ENCODE measurements at regions not wholly inside any gene's neighbourhood (a gene's known extent, or its start where the extent isn't known, plus 50 kb on each side); places are given as distances from the start of the nearest gene placed in this dataset.

DNA sequence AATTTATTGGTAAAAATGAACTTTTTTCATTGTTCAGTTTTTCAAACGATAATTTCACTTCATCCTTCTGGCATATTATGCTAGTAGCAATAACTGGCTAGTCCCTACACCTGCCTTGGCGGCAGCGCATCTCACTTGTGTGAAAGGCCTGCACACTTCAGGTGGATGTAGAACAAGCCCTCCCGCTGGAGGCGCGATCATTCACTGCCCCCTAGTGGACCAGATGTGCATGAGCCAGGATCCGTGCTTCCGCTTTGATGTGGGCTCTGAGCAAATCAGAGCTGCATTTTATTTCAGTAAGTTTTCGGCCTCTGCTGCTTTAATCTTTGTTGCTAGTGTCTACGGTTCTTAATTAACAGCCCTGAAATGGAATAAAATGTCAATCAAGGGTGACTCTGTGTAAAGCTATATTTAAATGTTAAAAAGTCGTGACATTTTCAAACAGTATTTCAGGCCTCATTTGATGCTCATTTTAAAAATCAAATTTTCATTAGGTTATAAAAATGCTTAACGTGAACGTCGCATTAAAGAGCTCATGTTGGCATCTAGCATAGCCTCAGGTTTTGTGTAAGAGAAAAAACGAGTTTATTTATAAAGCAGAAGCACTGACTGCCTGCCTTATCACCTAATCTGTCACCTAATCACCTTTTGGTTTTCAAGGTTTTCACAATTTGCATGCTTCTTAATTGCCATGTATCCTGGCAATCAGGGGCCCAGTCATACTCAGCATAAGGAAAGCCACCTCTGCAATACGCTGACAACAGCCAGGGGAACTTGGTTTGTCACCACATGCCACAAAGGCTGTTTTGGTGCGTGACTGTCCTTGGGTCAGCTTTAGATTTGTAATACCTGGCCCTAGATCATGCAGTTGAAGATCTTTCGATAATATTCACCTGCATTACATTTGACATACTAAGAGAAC lies 112.2 kb downstream of the TEX26 start:
- TF ChIP-seq, protein P1, sequence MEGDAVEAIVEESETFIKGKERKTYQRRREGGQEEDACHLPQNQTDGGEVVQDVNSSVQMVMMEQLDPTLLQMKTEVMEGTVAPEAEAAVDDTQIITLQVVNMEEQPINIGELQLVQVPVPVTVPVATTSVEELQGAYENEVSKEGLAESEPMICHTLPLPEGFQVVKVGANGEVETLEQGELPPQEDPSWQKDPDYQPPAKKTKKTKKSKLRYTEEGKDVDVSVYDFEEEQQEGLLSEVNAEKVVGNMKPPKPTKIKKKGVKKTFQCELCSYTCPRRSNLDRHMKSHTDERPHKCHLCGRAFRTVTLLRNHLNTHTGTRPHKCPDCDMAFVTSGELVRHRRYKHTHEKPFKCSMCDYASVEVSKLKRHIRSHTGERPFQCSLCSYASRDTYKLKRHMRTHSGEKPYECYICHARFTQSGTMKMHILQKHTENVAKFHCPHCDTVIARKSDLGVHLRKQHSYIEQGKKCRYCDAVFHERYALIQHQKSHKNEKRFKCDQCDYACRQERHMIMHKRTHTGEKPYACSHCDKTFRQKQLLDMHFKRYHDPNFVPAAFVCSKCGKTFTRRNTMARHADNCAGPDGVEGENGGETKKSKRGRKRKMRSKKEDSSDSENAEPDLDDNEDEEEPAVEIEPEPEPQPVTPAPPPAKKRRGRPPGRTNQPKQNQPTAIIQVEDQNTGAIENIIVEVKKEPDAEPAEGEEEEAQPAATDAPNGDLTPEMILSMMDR (IDR thresholded peaks at IDR 0.05), result peak; percentile 93 to 97 (median 95)
- TF ChIP-seq POLR2AphosphoS5 (IDR thresholded peaks at IDR 0.05), result no peak
- no peak for TF ChIP-seq EP300 (IDR thresholded peaks at IDR 0.05; ENCODE audit: low read depth)
- TF ChIP-seq POLR2A (IDR thresholded peaks at IDR 0.05), result no peak

Data from transverse colon (tissue), 4 donors.